AG09319 (cell line): ENCODE measurements at regions not wholly inside any gene's neighbourhood (a gene's known extent, or its start where the extent isn't known, plus 50 kb on each side); places are given as distances from the start of the nearest gene placed in this dataset.

Experiments used
- DNase-seq: peaks from one replicate; pipeline ENCODE4 v3.0.0-alpha.2; 2010; ENCODE audit warnings: low read depth; ENCODE audit errors: extremely low read depth
- TF ChIP-seq, protein P1 (sequence below): IDR thresholded peaks from 2 replicates; pipeline ENCODE4 v1.5.1; 2011; ENCODE audit warnings: low read depth, mild to moderate bottlenecking, inconsistent platforms, low read length, moderate library complexity

DNA sequence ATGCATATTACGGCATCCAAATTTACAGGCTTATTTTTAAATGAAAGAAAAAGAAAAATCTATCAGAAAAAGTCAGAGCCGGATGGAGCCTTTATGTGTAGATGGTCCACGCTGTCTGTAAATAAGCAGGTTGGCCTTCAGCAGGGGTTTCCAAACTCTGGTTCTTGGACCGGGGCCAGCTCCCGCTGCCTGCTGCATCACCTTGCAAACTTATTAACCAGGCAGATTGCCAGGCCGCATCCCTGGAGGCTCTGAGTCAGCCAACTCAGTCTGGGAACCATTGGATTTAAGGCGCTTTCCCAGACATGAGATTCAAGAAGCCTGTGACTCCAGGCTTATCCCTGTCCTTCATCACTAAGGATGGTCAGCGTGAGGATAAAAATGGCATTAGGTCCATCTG is 212.4 kb downstream of the OPA1 start:
- TF ChIP-seq, protein P1, sequence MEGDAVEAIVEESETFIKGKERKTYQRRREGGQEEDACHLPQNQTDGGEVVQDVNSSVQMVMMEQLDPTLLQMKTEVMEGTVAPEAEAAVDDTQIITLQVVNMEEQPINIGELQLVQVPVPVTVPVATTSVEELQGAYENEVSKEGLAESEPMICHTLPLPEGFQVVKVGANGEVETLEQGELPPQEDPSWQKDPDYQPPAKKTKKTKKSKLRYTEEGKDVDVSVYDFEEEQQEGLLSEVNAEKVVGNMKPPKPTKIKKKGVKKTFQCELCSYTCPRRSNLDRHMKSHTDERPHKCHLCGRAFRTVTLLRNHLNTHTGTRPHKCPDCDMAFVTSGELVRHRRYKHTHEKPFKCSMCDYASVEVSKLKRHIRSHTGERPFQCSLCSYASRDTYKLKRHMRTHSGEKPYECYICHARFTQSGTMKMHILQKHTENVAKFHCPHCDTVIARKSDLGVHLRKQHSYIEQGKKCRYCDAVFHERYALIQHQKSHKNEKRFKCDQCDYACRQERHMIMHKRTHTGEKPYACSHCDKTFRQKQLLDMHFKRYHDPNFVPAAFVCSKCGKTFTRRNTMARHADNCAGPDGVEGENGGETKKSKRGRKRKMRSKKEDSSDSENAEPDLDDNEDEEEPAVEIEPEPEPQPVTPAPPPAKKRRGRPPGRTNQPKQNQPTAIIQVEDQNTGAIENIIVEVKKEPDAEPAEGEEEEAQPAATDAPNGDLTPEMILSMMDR, result no peak
- DNase-seq, result no peak

DNA sequence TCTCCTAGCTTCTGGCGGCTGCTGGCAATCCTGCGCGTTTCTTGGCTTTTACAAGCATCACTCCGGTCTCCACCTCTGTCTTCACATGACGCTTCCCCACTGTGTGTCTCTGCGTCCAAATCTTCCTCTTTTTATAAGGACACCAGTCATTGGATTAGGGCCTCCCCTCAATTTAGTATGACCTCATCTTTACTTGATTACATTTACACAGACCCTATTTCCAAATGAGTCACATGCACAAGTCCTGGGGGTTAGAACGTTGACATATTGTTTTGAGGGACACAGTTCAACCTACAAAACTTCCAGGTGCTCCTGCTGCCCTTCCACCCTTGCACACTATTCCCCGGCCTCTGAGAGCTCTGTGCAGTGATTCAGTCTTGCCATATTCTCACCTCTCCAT is 215.3 kb downstream of the OPA1 start:
- DNase-seq, result no peak
- TF ChIP-seq, protein P1, result no peak

DNA sequence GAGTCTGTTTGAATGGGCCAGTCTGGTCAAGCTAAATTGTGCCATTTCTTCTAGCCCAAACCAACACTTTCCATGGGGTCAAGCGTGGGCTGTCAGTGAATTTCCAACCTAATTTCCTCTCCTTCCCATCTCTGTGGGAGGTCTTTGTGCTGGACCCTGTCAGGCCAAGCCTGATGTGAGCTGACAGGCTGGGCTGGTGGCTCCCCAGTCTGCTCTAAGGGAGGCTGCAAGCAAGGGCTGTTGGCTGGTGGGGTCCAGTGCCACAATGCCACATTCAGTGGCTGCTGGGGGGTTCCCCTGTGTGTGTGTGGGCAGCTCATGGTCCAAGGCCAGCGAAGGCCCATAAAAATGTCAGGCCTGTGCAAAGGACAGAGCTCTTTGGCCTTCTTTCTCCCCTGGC is 216.1 kb downstream of the OPA1 start:
- DNase-seq, result no peak
- TF ChIP-seq, protein P1, result no peak

DNA sequence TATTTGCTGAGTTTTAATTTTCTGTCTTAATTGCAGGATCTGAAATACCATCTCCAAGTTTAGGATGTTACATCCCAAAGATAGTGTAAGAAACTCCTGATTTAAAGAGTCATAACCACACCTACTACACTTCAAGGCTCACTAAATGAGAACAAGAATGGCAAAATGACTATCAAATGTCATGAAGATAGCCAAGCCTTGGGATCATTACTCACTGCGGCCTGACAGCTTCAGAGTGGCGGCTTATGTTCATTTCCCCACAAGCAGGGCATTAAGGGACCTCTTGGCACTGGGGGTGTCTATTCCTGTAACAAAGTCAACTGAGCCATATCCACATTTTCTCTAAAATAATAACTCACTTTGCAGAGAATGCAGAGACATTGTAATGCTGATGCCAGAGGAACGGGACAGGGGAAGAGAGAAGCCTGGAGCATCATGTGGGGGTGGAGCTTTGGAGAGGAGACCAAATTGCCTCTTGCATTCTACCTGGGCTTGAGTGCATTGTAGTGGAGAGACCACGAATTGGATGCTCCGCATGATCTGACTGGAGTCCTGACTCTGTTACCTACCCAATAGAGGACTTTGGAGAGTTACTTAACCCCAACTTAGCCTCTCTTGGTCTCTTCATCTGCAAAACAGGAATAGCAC is 219.2 kb downstream of the OPA1 start:
- TF ChIP-seq, protein P1, result no peak
- no peak for DNase-seq

DNA sequence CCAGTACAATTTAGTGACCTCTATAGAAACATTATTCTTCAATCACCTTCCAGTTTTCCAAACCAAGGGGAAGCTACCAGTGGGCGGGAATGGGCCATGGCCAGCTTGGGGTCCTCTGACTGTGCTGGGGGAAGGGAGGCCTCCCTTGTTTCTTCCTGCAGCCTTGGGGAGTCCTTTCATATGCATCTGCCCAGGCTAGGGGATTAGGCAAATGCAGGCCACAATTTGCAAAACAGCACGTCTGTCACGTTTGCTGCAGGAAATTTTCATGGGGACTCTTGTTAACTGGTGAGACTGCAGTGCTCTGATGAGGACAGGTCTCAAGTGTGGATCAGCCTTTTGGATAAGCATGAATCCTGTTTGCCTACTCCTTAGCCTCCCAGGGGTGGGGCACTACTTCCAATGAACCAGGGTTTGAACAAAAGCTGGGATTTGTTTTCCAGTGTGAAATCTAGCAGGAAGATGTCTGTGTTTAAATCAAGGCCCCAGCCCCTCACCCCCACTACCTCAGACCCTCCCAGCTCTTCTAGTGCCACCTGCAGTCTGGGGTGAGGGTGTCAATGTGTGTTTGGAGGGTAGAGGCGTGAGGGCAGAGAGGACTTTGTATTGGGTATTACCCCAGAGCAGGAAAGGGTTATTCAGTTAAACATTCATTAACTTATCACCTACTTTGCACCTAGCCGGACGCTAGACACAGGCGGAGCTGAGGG is 219.9 kb downstream of the OPA1 start:
- no peak for DNase-seq
- TF ChIP-seq, protein P1, result no peak

DNA sequence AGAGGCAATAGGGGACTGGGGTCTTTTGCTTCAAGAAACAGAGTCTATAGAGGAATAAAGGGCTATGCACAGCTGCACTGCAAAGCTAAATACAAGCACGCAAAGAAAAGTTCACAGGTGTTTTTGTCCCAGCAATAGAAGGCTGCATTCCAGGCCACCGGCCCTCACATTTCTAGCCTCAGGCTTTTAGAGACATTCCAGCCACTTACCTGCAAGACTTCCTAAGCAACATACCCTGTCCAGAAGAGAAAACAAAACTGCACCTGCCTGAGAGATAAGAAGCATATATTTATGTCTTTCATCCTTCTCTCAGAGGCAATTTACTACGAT is 220.5 kb downstream of the OPA1 start:
- DNase-seq, result no peak
- TF ChIP-seq, protein P1, result no peak

DNA sequence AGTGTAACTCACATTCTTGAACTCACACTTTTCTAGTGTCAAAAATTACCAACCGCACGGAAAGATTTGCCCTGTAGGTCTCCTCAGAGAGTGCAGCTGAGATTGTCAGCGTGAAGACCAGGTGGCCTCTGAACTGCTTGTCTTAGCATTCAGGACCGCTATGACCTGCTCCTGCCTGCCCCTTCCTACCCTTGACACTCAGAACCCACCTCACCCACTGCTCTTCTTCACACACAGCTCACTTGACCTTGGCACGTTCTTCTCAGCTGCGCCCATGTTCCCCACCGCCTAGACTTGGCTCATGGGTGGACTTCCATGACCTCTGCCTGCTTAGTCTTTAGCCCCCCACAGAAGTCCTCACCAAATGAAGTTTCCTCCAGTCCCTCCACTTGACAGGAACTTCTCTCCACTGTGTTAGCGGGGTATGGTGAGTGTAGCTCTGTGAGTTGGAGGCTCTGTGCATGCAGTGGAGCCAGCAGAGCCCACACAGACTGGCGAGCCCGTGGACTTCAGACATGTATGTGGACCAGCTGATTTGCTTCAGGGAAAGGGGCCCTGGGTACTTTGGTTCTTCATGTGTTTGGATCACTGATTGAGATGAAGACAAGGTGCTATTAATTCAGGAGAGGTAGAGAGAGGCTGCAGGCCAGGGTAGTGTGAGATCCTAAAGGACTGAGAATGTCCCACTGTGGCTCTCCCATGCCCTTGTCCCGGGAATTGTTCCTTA is 221.3 kb downstream of the OPA1 start:
- TF ChIP-seq, protein P1, result no peak
- DNase-seq, result no peak
